A673 (cell line): ENCODE measurements at regions not wholly inside any gene's neighbourhood (a gene's known extent, or its start where the extent isn't known, plus 50 kb on each side); places are given as distances from the start of the nearest gene placed in this dataset.

Source experiments
- CTCF ChIP-seq: fragments of 300-800, 200-600 bp; sonication (generic); conservative IDR thresholded peaks from 2 replicates; pipeline ENCODE4 v1.5.1; 2017; ENCODE audit warnings: low read depth, mild to moderate bottlenecking, antibody characterized with exemption, low read length, moderate library complexity, mixed read lengths
- EZH2 ChIP-seq: fragments of 200-600 bp; sonication (generic); IDR thresholded peaks from 2 replicates; pipeline ENCODE4 v1.6.1; 2017; ENCODE audit warnings: borderline replicate concordance, low read depth, mild to moderate bottlenecking, mixed read lengths, antibody characterized with exemption, low read length; ENCODE audit not compliant: poor library complexity, severe bottlenecking

- TF ChIP-seq CTCF (no peak), EZH2 (no peak)
Measured at GRCh38 chr7:22640269-22640668, 86.7 kb upstream of the IL6 start.
